ENCODE measurements at regions not wholly inside any gene's neighbourhood (a gene's known extent, or its start where the extent isn't known, plus 50 kb on each side); places are given as distances from the start of the nearest gene placed in this dataset.

DNA sequence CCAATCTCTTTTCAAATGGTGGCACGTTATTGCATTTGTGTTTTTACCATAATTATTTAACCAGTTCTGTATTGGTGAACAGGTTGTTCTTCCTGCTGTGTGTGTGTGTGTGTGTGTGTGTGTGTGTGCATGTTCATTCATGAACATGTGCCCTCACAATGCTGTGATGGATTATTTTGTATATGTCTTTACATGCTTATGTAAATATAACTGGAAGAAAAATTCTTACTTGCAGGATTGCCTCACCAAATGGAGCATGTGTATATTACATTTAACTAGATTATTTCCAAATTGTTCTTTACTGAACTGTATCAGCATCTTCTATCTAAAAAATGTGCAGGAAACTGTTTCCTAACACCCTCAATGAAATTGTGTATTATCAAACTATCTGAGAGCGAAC is 175.2 kb upstream of the ZPLD1 start:
- TF ChIP-seq, protein P1, sequence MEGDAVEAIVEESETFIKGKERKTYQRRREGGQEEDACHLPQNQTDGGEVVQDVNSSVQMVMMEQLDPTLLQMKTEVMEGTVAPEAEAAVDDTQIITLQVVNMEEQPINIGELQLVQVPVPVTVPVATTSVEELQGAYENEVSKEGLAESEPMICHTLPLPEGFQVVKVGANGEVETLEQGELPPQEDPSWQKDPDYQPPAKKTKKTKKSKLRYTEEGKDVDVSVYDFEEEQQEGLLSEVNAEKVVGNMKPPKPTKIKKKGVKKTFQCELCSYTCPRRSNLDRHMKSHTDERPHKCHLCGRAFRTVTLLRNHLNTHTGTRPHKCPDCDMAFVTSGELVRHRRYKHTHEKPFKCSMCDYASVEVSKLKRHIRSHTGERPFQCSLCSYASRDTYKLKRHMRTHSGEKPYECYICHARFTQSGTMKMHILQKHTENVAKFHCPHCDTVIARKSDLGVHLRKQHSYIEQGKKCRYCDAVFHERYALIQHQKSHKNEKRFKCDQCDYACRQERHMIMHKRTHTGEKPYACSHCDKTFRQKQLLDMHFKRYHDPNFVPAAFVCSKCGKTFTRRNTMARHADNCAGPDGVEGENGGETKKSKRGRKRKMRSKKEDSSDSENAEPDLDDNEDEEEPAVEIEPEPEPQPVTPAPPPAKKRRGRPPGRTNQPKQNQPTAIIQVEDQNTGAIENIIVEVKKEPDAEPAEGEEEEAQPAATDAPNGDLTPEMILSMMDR (IDR thresholded peaks at IDR 0.05; ENCODE audit: low read length) = no peak
- TF ChIP-seq EZH2phosphoT487 (IDR thresholded peaks at IDR 0.05; ENCODE audit: low read length) (no peak), EZH2 (optimal IDR thresholded peaks at IDR 0.05; ENCODE audit: low read depth, low read length) (no peak)

Data from MM.1S (cell line).